Panc1 (cell line): ENCODE measurements at regions not wholly inside any gene's neighbourhood (a gene's known extent, or its start where the extent isn't known, plus 50 kb on each side); places are given as distances from the start of the nearest gene placed in this dataset.

Experiments used
- ATAC-seq: fragments of 200-7000 bp; cut with Tn5 transposase; 2 replicates; pipeline ENCODE4 v1.9.1; 2020; ENCODE audit warnings: mild to moderate bottlenecking, moderate library complexity
- BruUV-seq: library from RNA; stranded (reverse); fragments of 400-500 nt; replicated peaks from 2 replicates; lab custom pipeline; 2021; lab: Mats Ljungman, UMichigan
- CTCF ChIA-PET: fragments of 300-600 bp; sonication (Branson Sonifier 250); formaldehyde crosslinking; loops from one replicate; lab custom pipeline; 2022; ENCODE audit warnings: antibody characterized with exemption; lab: Charles Lee
- POLR2A ChIA-PET: fragments of 300-600 bp; sonication (Branson Sonifier 250); formaldehyde crosslinking; loops from one replicate; lab custom pipeline; 2022; ENCODE audit warnings: antibody characterized with exemption; lab: Charles Lee
- DNase-seq: peaks from one replicate; pipeline ENCODE4 v3.0.0-alpha.2; 2010; ENCODE audit warnings: low read depth, low spot score
- H3K27ac ChIP-seq: 2 replicates; pipeline ENCODE4 v1.5.1; 2011; ENCODE audit warnings: mild to moderate bottlenecking, low read length, inconsistent platforms
- H3K27me3 ChIP-seq: fragments of 200-500 bp; sonication (Bioruptor generic); 2 replicates; pipeline ENCODE4 v1.6.0; 2014; ENCODE audit warnings: low read length, inconsistent platforms; ENCODE audit not compliant: control insufficient read depth, insufficient read depth
- H3K36me3 ChIP-seq: fragments of 200-500 bp; sonication (Bioruptor generic); 2 replicates; pipeline ENCODE4 v1.5.1; 2014; ENCODE audit warnings: inconsistent platforms, mild to moderate bottlenecking, low read length, moderate library complexity; ENCODE audit not compliant: control insufficient read depth, insufficient read depth
- H3K4me1 ChIP-seq: 2 replicates; pipeline ENCODE4 v1.5.1; 2011; ENCODE audit warnings: inconsistent platforms, mild to moderate bottlenecking, low read length, moderate library complexity; ENCODE audit not compliant: control insufficient read depth, insufficient read depth
- H3K4me3 ChIP-seq, 2 experiments: 2 replicates each; pipeline ENCODE4 v1.5.1; 2011 to 2012; ENCODE audit warnings: low read depth in 2 of 2, low read length in 2 of 2, mild to moderate bottlenecking in 2 of 2, inconsistent platforms in 1 of 2, moderate library complexity in 1 of 2
- H3K9me3 ChIP-seq: fragments of 200-500 bp; sonication (Bioruptor generic); 2 replicates; pipeline ENCODE4 v1.5.1; 2014; ENCODE audit warnings: low read depth, mild to moderate bottlenecking, inconsistent platforms, low read length, moderate library complexity; ENCODE audit not compliant: control insufficient read depth, insufficient read depth
- POLR2AphosphoS5 ChIP-seq: IDR thresholded peaks from 2 replicates; pipeline ENCODE4 v1.6.1; 2012; ENCODE audit warnings: mild to moderate bottlenecking, low read depth, low read length, moderate library complexity
- REST ChIP-seq, 2 experiments: IDR thresholded peaks; 2 replicates each; pipeline ENCODE4 v1.6.1; 2011 to 2012; ENCODE audit warnings: low read depth in 2 of 2, control low read depth in 1 of 2, low read length in 1 of 2, mild to moderate bottlenecking in 1 of 2, moderate library complexity in 1 of 2; ENCODE audit not compliant: insufficient read depth in 1 of 2
- SIN3A ChIP-seq: IDR thresholded peaks from 2 replicates; pipeline ENCODE4 v1.6.1; 2012; ENCODE audit warnings: low read depth, mild to moderate bottlenecking, low read length, moderate library complexity, borderline replicate concordance; ENCODE audit not compliant: insufficient read depth
- TCF7L2 ChIP-seq: IDR thresholded peaks from 2 replicates; pipeline ENCODE4 v1.6.1; 2011; ENCODE audit warnings: mild to moderate bottlenecking, low read depth, low read length, inconsistent platforms
- in situ Hi-C: cut with HindIII; loops from 2 replicates; pipeline ENCODE4 v1.10.0; 2016; ENCODE audit warnings: low sequenced_read_pairs, low pct_unique_long_range_greater_than_20kb
- intact Hi-C: fragments of 100-400 bp; cut with micrococcal nuclease; formaldehyde crosslinking; loops from one replicate; pipeline ENCODE4 v1.10.0; 2022; ENCODE audit not compliant: unreplicated experiment
- TF ChIP-seq, protein P1 (sequence below): fragments of 450-650 bp; IDR thresholded peaks from 2 replicates; pipeline ENCODE4 v1.5.1; 2017; ENCODE audit warnings: mild to moderate bottlenecking

- peaks cover 2% of the 10 kb centered on the region; the same call in 1 of the 2 replicates for H3K27me3 ChIP-seq
- no peaks in the 10 kb centered on the region for H3K4me1 ChIP-seq
- TF ChIP-seq POLR2AphosphoS5 (no peak), SIN3A (no peak), REST (IDR thresholded peaks at IDR 0.05; ENCODE audit: insufficient read depth in 1 of 2, low read depth in 2 of 2, low read length in 1 of 2) (no peak)
- TF ChIP-seq, protein P1, sequence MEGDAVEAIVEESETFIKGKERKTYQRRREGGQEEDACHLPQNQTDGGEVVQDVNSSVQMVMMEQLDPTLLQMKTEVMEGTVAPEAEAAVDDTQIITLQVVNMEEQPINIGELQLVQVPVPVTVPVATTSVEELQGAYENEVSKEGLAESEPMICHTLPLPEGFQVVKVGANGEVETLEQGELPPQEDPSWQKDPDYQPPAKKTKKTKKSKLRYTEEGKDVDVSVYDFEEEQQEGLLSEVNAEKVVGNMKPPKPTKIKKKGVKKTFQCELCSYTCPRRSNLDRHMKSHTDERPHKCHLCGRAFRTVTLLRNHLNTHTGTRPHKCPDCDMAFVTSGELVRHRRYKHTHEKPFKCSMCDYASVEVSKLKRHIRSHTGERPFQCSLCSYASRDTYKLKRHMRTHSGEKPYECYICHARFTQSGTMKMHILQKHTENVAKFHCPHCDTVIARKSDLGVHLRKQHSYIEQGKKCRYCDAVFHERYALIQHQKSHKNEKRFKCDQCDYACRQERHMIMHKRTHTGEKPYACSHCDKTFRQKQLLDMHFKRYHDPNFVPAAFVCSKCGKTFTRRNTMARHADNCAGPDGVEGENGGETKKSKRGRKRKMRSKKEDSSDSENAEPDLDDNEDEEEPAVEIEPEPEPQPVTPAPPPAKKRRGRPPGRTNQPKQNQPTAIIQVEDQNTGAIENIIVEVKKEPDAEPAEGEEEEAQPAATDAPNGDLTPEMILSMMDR, result no peak
- H3K4me3 ChIP-seq, result no peak overlapping the region
- no peak for DNase-seq
- no peak for ATAC-seq
- H3K9me3 ChIP-seq, result no peaks in the 10 kb centered on the region; the same call in 1 of the 2 replicates
- CTCF ChIA-PET, result no interaction called here
- intact Hi-C loops, result no loop called here
- BruUV-seq, result no TSS peak
- H3K36me3 ChIP-seq, result no peaks in the 10 kb centered on the region
- in situ Hi-C loops, result no loop called here
- H3K27ac ChIP-seq, result no peak overlapping the region
- POLR2A ChIA-PET, result no interaction called here
Measured at GRCh38 chr11:7874056-7874455, 57.0 kb downstream of the OR10A6 start.

- no peak for TF ChIP-seq TCF7L2
- TF ChIP-seq, protein P1, result no peak
- no peak for TF ChIP-seq POLR2AphosphoS5
- TF ChIP-seq REST (IDR thresholded peaks at IDR 0.05; ENCODE audit: insufficient read depth in 1 of 2, low read depth in 2 of 2, low read length in 1 of 2), result no peak
- TF ChIP-seq SIN3A, result no peak
- in situ Hi-C loops, result no loop called here
Measured at GRCh38 chr11:7872890-7873289, 58.2 kb downstream of the OR10A6 start.

More at GRCh38 chr11:7872890-7873289, 58.2 kb downstream of the OR10A6 start:
- Histone ChIP-seq H3K9me3 (no peaks in the 10 kb centered on the region; the same call in 1 of the 2 replicates), H3K4me1 (no peaks in the 10 kb centered on the region), H3K36me3 (no peaks in the 10 kb centered on the region), H3K27me3 (peaks cover 2% of the 10 kb centered on the region; the same call in 1 of the 2 replicates), H3K4me3 (no peak overlapping the region), H3K27ac (no peak overlapping the region)
- POLR2A ChIA-PET, result no interaction called here
- no TSS peak for BruUV-seq
- DNase-seq (no peak), ATAC-seq (no peak)
- intact Hi-C loops, result no loop called here
- CTCF ChIA-PET, result no interaction called here
